Mucosa of descending colon (tissue), 3 donors: ENCODE measurements at regions not wholly inside any gene's neighbourhood (a gene's known extent, or its start where the extent isn't known, plus 50 kb on each side); places are given as distances from the start of the nearest gene placed in this dataset.

ENCODE experiments used
- ATAC-seq: fragments of 200-7000 bp; cut with Tn5 transposase; one replicate; pipeline ENCODE4 v1.9.1; 2020; ENCODE audit warnings: mild to moderate bottlenecking, moderate library complexity
- DNase-seq, 3 donors: peaks; one replicate each; pipeline ENCODE4 v3.0.0-alpha.2; 2020
- H3K36me3 ChIP-seq: fragments of 200-600 bp; one replicate; pipeline ENCODE4 v1.8.0; 2021; ENCODE audit warnings: low read depth, mild to moderate bottlenecking
- H3K4me1 ChIP-seq: fragments of 200-600 bp; one replicate; pipeline ENCODE4 v1.8.0; 2021; ENCODE audit warnings: low read depth, mild to moderate bottlenecking
- H3K4me3 ChIP-seq: fragments of 200-600 bp; one replicate; pipeline ENCODE4 v1.8.0; 2021; ENCODE audit warnings: mild to moderate bottlenecking
- H3K9me3 ChIP-seq: fragments of 200-600 bp; one replicate; pipeline ENCODE4 v1.8.0; 2021; ENCODE audit warnings: mild to moderate bottlenecking
- CTCF ChIP-seq: fragments of 200-600 bp; IDR thresholded peaks from one replicate; pipeline ENCODE4 v1.8.0; 2022; ENCODE audit warnings: antibody characterized with exemption, mild to moderate bottlenecking
- intact Hi-C, 2 donors: fragments of 100-400 bp; cut with DNase I in 1 of 2; cut with micrococcal nuclease in 1 of 2; formaldehyde crosslinking; loops; one replicate each; pipeline versions ENCODE4 v1.11.0 to v1.11.1; 2022; cut with DNase I, micrococcal nuclease
- donor health status: DM: no; HTN: no; CAD: no; lungs with moderate emphysema.
- donor health status: DM: no; HTN: no; CAD: no.
- donor health status: DM: no; HTN: yes; CAD: no.

DNA sequence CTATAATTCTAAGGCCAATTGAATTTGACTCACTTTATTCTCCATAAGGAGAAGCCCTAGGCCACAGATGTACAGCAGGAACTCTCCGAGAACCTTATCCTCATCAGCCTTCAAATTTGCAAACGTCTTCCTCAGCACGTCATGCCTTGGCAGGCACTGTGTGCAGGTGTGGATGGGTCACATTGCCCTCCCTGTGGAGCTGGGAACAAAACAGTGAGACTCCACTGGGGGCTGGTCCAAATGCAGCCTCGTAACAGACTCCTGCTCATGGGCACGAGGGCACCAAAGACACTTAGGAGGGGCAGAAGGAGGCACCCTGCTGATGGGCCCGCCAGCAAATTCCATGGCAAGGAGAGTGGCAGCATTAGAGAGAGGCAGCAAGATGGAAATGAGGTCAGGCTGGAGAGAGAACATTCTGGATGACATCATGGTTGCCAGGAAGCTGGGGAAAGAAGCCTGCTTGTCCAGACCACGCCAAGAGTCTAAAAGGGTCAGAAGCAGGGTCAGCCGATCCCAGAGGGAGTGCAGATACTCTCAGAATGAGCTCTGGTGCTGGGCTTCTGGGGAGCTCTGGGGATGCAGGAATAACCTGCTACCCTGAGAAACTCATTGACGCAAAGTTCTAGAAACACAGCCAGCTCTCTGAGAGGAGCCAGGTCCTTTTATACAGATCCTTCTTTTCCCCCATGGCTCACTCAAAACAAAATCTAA is 242.2 kb downstream of the B3GLCT start:
- H3K36me3 ChIP-seq, result no peaks in the 10 kb centered on the region
- DNase-seq, result no peak
- no peak for TF ChIP-seq CTCF
- ATAC-seq, result no peak
- intact Hi-C loops, result no loop called here
- H3K4me1 ChIP-seq, result no peaks in the 10 kb centered on the region
- no peak overlapping the region for H3K4me3 ChIP-seq
- H3K9me3 ChIP-seq, result no peaks in the 10 kb centered on the region

GRCh38 chr13:31442571-31442970 is 242.8 kb downstream of the B3GLCT start:
- ATAC-seq, result peak; percentile 48
- H3K4me3 ChIP-seq, result no peak overlapping the region
- no peaks in the 10 kb centered on the region for H3K9me3 ChIP-seq
- DNase-seq, result no peak
- H3K36me3 ChIP-seq, result no peaks in the 10 kb centered on the region
- no peak for TF ChIP-seq CTCF
- no peaks in the 10 kb centered on the region for H3K4me1 ChIP-seq
- intact Hi-C loops, result no loop called here

- ATAC-seq, result no peak
- TF ChIP-seq CTCF, result no peak
Observed at GRCh38 chr13:31444266-31444856, 244.6 kb downstream of the B3GLCT start.

GRCh38 chr13:31452525-31452924 is 252.8 kb downstream of the B3GLCT start:
- no peak for ATAC-seq
- no peak for DNase-seq
- Histone ChIP-seq H3K9me3 (no peaks in the 10 kb centered on the region), H3K4me3 (no peak overlapping the region), H3K36me3 (no peaks in the 10 kb centered on the region), H3K4me1 (no peaks in the 10 kb centered on the region)
- TF ChIP-seq CTCF, result no peak
- intact Hi-C loops, result no loop called here

More at GRCh38 chr13:31444266-31444856, 244.6 kb downstream of the B3GLCT start:
- Histone ChIP-seq H3K4me3 (no peak overlapping the region), H3K9me3 (no peaks in the 10 kb centered on the region), H3K36me3 (no peaks in the 10 kb centered on the region), H3K4me1 (no peaks in the 10 kb centered on the region)
- no peak for DNase-seq
- intact Hi-C loops, result no loop called here

- H3K4me1 ChIP-seq, result no peaks in the 10 kb centered on the region
- DNase-seq (no peak), ATAC-seq (no peak)
- H3K36me3 ChIP-seq, result no peaks in the 10 kb centered on the region
- no peak overlapping the region for H3K4me3 ChIP-seq
- H3K9me3 ChIP-seq, result no peaks in the 10 kb centered on the region
- intact Hi-C loops, result no loop called here
- TF ChIP-seq CTCF, result no peak
Observed at GRCh38 chr13:31455581-31455980, 255.8 kb downstream of the B3GLCT start.
